ENCODE measurements at regions not wholly inside any gene's neighbourhood (a gene's known extent, or its start where the extent isn't known, plus 50 kb on each side); places are given as distances from the start of the nearest gene placed in this dataset.

DNA sequence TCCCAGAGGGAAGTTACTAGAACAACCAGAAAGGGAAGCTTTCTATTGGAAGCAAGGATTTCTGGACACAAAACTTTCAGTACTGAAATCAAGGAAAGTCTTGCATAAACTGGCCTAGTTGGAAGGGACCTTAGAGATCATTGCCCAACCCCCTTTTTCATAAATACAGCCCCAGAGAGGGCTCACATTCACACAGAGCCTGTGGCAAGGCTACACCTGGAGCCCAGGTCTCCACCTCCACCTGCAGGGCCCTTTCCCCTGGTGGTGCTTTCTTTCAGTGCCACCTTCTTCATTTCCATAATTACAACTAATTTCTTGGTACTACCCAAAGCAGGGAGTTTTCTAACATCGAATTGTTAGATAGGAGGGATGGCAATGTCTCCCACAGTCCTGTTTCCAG lies 85.7 kb downstream of the ADRB2 start:
- ChIA-PET CTCF (ENCODE audit: partially characterized antibody) (interaction anchor here (0.6 to 7.6 kb wide), 33 partner anchors 8 to 352 kb away, joined by 3 to 114 read pairs (median 6); partner anchors contain the start of gene ADRB2), POLR2A (ENCODE audit: partially characterized antibody) (interaction anchor here (1.0 kb wide), 1 partner anchor 45 kb away, joined by 3 read pairs; no protein-coding TSS in a partner anchor)
- DNase-seq (ENCODE audit: low read depth in 1 of 2, low spot score in 2 of 2) (no peak), FAIRE-seq (no peak)
- H3K23me2 ChIP-seq (ENCODE audit: low read depth, low read length): no peaks in the 10 kb centered on the region
- H2BK5ac ChIP-seq (ENCODE audit: low read depth, low read length): no peak overlapping the region; the same call in 1 of the 2 replicates
- H4K5ac ChIP-seq (ENCODE audit: insufficient read length, low read depth, low read length): no peak overlapping the region
- 91% methylated on average over 1 of the region's 1 CpG; no CpG with 5 or more reads in 1 of the 2 experiments for WGBS, 2 experiments (ENCODE audit: extremely low coverage in 1 of 2, insufficient coverage in 1 of 2, insufficient read length in 1 of 2, insufficient replicate concordance in 2 of 2, low coverage in 1 of 2, low lambda C conversion rate in 2 of 2, missing lambda C conversion rate in 1 of 2)
- H4K91ac ChIP-seq (replicated peaks; ENCODE audit: insufficient read length, low read length): no peak overlapping the region
- H3K14ac ChIP-seq (ENCODE audit: insufficient read length): no peak overlapping the region
- no peak overlapping the region for H3K27ac ChIP-seq (ENCODE audit: low read depth, low read length)
- TF ChIP-seq ASH2L (IDR thresholded peaks at IDR 0.05; ENCODE audit: low read length) (no peak), GTF2F1 (IDR thresholded peaks at IDR 0.05; ENCODE audit: borderline replicate concordance, low read depth, low read length) (no peak), BCL11A (IDR thresholded peaks at IDR 0.05; ENCODE audit: low read depth in 2 of 2, low read length in 2 of 2) (no peak), TAF1 (IDR thresholded peaks at IDR 0.05; ENCODE audit: low read depth, low read length) (no peak), ATF3 (IDR thresholded peaks at IDR 0.05; ENCODE audit: insufficient read depth, low read depth, low read length) (no peak), MAFK (IDR thresholded peaks at IDR 0.05; ENCODE audit: low read depth, low read length) (no peak), CHD1 (IDR thresholded peaks at IDR 0.05; ENCODE audit: low read depth, low read length) (no peak), SP4 (IDR thresholded peaks at IDR 0.05; ENCODE audit: low read length) (no peak), KDM5A (IDR thresholded peaks at IDR 0.05; ENCODE audit: low read length) (no peak), SP2 (IDR thresholded peaks at IDR 0.05; ENCODE audit: low read length) (no peak), EGR1 (IDR thresholded peaks at IDR 0.05; ENCODE audit: borderline replicate concordance, low read depth, low read length) (no peak), ZNF274 (IDR thresholded peaks at IDR 0.05; ENCODE audit: borderline replicate concordance, extremely low read depth, low read length) (no peak)
- H2BK15ac ChIP-seq (ENCODE audit: low read length): no peak overlapping the region
- H2BK20ac ChIP-seq (ENCODE audit: low read length): no peak overlapping the region
- peaks cover 4 to 17% (median 9%) of the 10 kb centered on the region in 4 experiments for H3K4me1 ChIP-seq (replicated peaks in 1 of 4; ENCODE audit: control insufficient read depth in 3 of 4, insufficient read depth in 4 of 4, low read length in 3 of 4)
- H4K8ac ChIP-seq (ENCODE audit: extremely low read depth, insufficient read depth, low read length): no peak overlapping the region
- H3K4me3 ChIP-seq (ENCODE audit: extremely low read depth in 1 of 4, insufficient read depth in 2 of 4, low read depth in 3 of 4, low read length in 4 of 4): no peak overlapping the region
- no peaks in the 10 kb centered on the region for H4K20me1 ChIP-seq (replicated peaks in 1 of 2; ENCODE audit: control insufficient read depth in 1 of 2, insufficient read depth in 2 of 2, low read length in 2 of 2)
- H3K4me2 ChIP-seq (ENCODE audit: insufficient read depth in 1 of 2, low read depth in 2 of 2, low read length in 2 of 2): no peak overlapping the region
- H3K36me3 ChIP-seq (ENCODE audit: control insufficient read depth in 2 of 4, insufficient read depth in 4 of 4, low read length in 3 of 4): no peaks in the 10 kb centered on the region; a peak in 1 of 8 replicates
- no peak overlapping the region for H3K56ac ChIP-seq (replicated peaks; ENCODE audit: insufficient read length, low read depth, low read length)
- H3K79me1 ChIP-seq (ENCODE audit: low read depth, low read length): no peaks in the 10 kb centered on the region
- H2BK12ac ChIP-seq (ENCODE audit: low read depth, low read length): peak overlapping the region; percentile 88; the same call in 1 of the 2 replicates
- no peaks in the 10 kb centered on the region for H3K79me2 ChIP-seq (ENCODE audit: control insufficient read depth in 1 of 2, insufficient read depth in 2 of 2, low read length in 2 of 2)
- no peak overlapping the region for H2BK120ac ChIP-seq (replicated peaks; ENCODE audit: low read depth, low read length)
- H3K9me3 ChIP-seq (ENCODE audit: insufficient read depth in 2 of 2, low read depth in 1 of 2, low read length in 1 of 2): no peaks in the 10 kb centered on the region
- H3K23ac ChIP-seq (ENCODE audit: insufficient read length): no peak overlapping the region
- no peak overlapping the region for H2AK5ac ChIP-seq (ENCODE audit: low read depth, low read length)
- peak overlapping the region; percentile 55 for H2AFZ ChIP-seq (ENCODE audit: low read length)
- H3K18ac ChIP-seq (ENCODE audit: extremely low read depth, low read length): no peak overlapping the region
- H3K27me3 ChIP-seq (replicated peaks in 1 of 4; ENCODE audit: control insufficient read depth in 3 of 4, extremely low read depth in 1 of 4, insufficient read depth in 3 of 4, low read length in 3 of 4): no peaks in the 10 kb centered on the region
- H3K9ac ChIP-seq (replicated peaks in 1 of 4; ENCODE audit: extremely low read depth in 1 of 4, low read depth in 3 of 4, low read length in 3 of 4): no peak overlapping the region
- peak overlapping the region; percentile 33 for H3K4ac ChIP-seq (replicated peaks; ENCODE audit: insufficient read length, low read depth, low read length)

All from H1 (cell line).